ENCODE measurements at regions not wholly inside any gene's neighbourhood (a gene's known extent, or its start where the extent isn't known, plus 50 kb on each side); places are given as distances from the start of the nearest gene placed in this dataset.

DNA sequence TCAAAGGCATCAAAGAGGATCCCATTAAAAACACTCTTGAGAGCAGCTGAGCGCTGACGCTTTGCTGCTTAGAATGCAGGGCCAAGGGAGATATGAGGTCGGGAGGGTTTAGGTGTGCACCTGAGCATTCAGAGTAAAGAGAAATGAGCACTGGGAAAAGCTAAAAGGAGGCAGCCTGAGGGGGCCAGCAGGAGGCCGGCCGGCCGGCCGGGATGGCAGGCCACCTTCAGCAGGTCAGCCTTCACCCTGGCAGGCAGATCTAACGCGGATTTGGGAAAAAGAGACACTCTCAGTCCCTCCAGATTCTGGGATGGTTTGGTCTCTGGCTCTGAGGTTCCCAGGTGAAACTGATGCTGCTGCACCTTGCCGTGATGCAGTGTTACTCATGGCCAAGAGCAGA is 393.5 kb downstream of the TRIML1 start:
- DNase-seq (ENCODE audit: extremely low spot score in 2 of 2): no peak
- no peak overlapping the region for H3K27ac ChIP-seq
- TF ChIP-seq POLR2AphosphoS5 (IDR thresholded peaks at IDR 0.05; ENCODE audit: insufficient read depth in 1 of 2, low read depth in 1 of 2) (no peak), POLR2A (IDR thresholded peaks at IDR 0.05) (no peak)
- TF ChIP-seq, protein P1, sequence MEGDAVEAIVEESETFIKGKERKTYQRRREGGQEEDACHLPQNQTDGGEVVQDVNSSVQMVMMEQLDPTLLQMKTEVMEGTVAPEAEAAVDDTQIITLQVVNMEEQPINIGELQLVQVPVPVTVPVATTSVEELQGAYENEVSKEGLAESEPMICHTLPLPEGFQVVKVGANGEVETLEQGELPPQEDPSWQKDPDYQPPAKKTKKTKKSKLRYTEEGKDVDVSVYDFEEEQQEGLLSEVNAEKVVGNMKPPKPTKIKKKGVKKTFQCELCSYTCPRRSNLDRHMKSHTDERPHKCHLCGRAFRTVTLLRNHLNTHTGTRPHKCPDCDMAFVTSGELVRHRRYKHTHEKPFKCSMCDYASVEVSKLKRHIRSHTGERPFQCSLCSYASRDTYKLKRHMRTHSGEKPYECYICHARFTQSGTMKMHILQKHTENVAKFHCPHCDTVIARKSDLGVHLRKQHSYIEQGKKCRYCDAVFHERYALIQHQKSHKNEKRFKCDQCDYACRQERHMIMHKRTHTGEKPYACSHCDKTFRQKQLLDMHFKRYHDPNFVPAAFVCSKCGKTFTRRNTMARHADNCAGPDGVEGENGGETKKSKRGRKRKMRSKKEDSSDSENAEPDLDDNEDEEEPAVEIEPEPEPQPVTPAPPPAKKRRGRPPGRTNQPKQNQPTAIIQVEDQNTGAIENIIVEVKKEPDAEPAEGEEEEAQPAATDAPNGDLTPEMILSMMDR (IDR thresholded peaks at IDR 0.05): no peak
- H3K36me3 ChIP-seq: no peaks in the 10 kb centered on the region
- no peaks in the 10 kb centered on the region for H3K4me1 ChIP-seq
- intact Hi-C loops (cut with DNase I): no loop called here
- no peak overlapping the region for H3K4me3 ChIP-seq
- H3K9me3 ChIP-seq: no peaks in the 10 kb centered on the region
- H3K27me3 ChIP-seq: no peaks in the 10 kb centered on the region

DNA sequence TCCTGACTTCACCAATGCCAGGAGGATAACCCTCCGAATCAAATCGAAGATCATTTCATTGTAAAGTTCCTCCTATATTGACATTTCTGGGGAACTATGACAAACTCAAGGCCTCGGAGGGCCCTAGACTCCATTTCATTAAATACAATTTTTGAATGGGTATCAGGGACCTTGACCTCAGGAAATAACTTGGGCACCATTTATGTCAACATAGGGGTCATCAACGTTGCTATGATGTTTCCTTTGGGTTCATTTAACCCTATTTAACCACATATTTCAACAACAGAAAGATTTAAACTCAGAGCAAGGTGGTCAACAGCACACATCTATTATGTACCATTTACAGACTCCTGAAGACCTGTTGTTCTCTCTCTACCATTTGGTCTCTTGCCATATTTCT is 395.1 kb downstream of the TRIML1 start:
- no peaks in the 10 kb centered on the region for H3K9me3 ChIP-seq
- intact Hi-C loops (cut with DNase I): no loop called here
- no peaks in the 10 kb centered on the region for H3K4me1 ChIP-seq
- DNase-seq (ENCODE audit: extremely low spot score in 2 of 2): no peak
- TF ChIP-seq POLR2AphosphoS5 (IDR thresholded peaks at IDR 0.05; ENCODE audit: insufficient read depth in 1 of 2, low read depth in 1 of 2): no peak
- no peak for TF ChIP-seq POLR2A (IDR thresholded peaks at IDR 0.05)
- TF ChIP-seq, protein P1 (IDR thresholded peaks at IDR 0.05): no peak
- no peaks in the 10 kb centered on the region for H3K36me3 ChIP-seq
- H3K27ac ChIP-seq: no peak overlapping the region
- H3K27me3 ChIP-seq: no peaks in the 10 kb centered on the region
- no peak overlapping the region for H3K4me3 ChIP-seq

DNA sequence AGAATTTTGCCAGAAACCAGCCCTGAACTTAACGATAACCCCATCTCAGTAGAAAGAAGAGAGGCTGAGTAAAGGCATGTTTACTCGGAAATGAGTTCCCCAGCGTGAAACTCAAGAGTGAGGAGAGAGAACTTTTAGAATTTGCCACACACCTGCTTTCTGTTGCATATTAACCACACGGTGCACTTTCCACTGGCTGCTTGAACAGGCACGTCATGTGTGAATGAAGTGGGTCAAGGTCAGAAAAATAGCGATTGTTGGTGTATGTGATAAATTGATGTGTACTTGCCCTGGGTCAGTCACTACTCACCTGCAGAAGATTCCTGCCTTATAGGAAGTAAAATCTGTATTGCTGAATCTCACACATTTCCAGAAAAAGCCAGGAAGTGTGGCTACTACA is 395.7 kb downstream of the TRIML1 start:
- H3K9me3 ChIP-seq: no peaks in the 10 kb centered on the region
- H3K27ac ChIP-seq: no peak overlapping the region
- intact Hi-C loops (cut with DNase I): no loop called here
- H3K4me1 ChIP-seq: no peaks in the 10 kb centered on the region
- no peaks in the 10 kb centered on the region for H3K36me3 ChIP-seq
- H3K27me3 ChIP-seq: no peaks in the 10 kb centered on the region
- TF ChIP-seq, protein P1 (IDR thresholded peaks at IDR 0.05): no peak
- TF ChIP-seq POLR2A (IDR thresholded peaks at IDR 0.05): no peak
- TF ChIP-seq POLR2AphosphoS5 (IDR thresholded peaks at IDR 0.05; ENCODE audit: insufficient read depth in 1 of 2, low read depth in 1 of 2): no peak
- DNase-seq (ENCODE audit: extremely low spot score in 2 of 2): no peak
- no peak overlapping the region for H3K4me3 ChIP-seq

DNA sequence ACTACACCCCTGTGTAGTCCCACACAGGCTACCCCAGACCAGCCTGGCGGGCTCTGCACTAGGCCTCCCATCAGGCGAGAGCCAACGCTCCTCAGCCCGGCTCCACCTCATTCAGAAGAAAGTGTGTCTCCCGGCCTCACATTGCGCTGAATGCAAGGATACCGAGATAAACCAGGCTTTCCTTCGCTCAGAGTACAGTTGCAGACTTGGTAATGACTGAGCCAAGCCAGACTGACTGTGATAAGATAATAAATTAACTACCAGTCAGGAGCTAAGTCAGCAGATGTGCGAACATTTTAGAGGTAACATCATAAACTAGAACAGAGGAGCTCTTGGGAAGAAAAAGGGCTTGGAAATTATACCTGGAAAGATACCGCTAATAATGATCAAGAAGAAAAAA is 397.6 kb downstream of the TRIML1 start:
- DNase-seq (ENCODE audit: extremely low spot score in 2 of 2): no peak
- intact Hi-C loops (cut with DNase I): no loop called here
- H3K36me3 ChIP-seq: no peaks in the 10 kb centered on the region
- H3K27ac ChIP-seq: no peak overlapping the region
- H3K9me3 ChIP-seq: no peaks in the 10 kb centered on the region
- no peaks in the 10 kb centered on the region for H3K27me3 ChIP-seq
- TF ChIP-seq POLR2AphosphoS5 (IDR thresholded peaks at IDR 0.05; ENCODE audit: insufficient read depth in 1 of 2, low read depth in 1 of 2) (no peak), POLR2A (IDR thresholded peaks at IDR 0.05) (no peak)
- TF ChIP-seq, protein P1 (IDR thresholded peaks at IDR 0.05): no peak
- H3K4me1 ChIP-seq: no peaks in the 10 kb centered on the region
- H3K4me3 ChIP-seq: no peak overlapping the region

DNA sequence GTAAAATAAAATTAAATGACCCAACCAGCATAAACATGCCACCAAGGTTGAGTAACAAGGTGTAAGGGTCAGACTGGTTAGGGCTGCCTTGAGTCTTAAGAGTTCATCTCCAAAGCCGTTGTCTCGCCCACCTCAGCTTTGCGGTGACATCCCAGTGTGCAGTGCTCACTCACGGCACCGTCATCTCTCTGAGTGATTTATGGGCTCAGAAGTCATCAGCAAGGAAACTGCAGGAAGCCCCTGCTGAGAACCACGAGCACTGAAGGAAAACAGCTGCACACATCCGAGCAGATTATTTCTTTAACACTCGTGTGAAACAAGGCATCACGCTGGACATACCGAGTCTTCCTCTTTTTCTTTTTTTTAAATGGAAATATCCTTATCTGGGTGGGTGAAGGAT is 411.1 kb downstream of the TRIML1 start:
- Histone ChIP-seq H3K4me1 (no peaks in the 10 kb centered on the region), H3K27me3 (no peaks in the 10 kb centered on the region), H3K4me3 (no peak overlapping the region), H3K9me3 (no peaks in the 10 kb centered on the region), H3K27ac (no peak overlapping the region), H3K36me3 (no peaks in the 10 kb centered on the region)
- intact Hi-C loops (cut with DNase I): no loop called here
- TF ChIP-seq POLR2A (IDR thresholded peaks at IDR 0.05): no peak
- TF ChIP-seq, protein P1 (IDR thresholded peaks at IDR 0.05): no peak
- no peak for DNase-seq (ENCODE audit: extremely low spot score in 2 of 2)
